Neuron (in vitro differentiated cells): ENCODE measurements at regions not wholly inside any gene's neighbourhood (a gene's known extent, or its start where the extent isn't known, plus 50 kb on each side); places are given as distances from the start of the nearest gene placed in this dataset.

Experiments
- H2AFZ ChIP-seq: one replicate; pipeline ENCODE4 v1.6.1; 2013; ENCODE audit warnings: low read depth, mild to moderate bottlenecking, inconsistent platforms, low read length, moderate library complexity
- H3K27me3 ChIP-seq: one replicate; pipeline ENCODE4 v1.6.1; 2013; ENCODE audit warnings: low read length; ENCODE audit not compliant: insufficient read depth
- H3K36me3 ChIP-seq: one replicate; pipeline ENCODE4 v1.6.1; 2013; ENCODE audit warnings: low read length; ENCODE audit not compliant: insufficient read depth
- H3K4me1 ChIP-seq: one replicate; pipeline ENCODE4 v1.6.1; 2013; ENCODE audit warnings: low read length; ENCODE audit not compliant: insufficient read depth
- H3K4me3 ChIP-seq: 2 replicates; pipeline ENCODE4 v1.5.1; 2013; ENCODE audit warnings: mild to moderate bottlenecking, low read length, moderate library complexity
- H3K9me3 ChIP-seq: one replicate; pipeline ENCODE4 v1.6.1; 2013; ENCODE audit warnings: low read length

- Histone ChIP-seq H3K4me1 (no peaks in the 10 kb centered on the region), H3K27me3 (no peaks in the 10 kb centered on the region), H3K9me3 (no peaks in the 10 kb centered on the region), H3K36me3 (no peaks in the 10 kb centered on the region), H3K4me3 (no peak overlapping the region), H2AFZ (no peak overlapping the region)
These were observed 1096.0 kb upstream of the DDX18 start for GRCh38 chr2:116718451-116718850.

- Histone ChIP-seq H3K36me3 (no peaks in the 10 kb centered on the region), H3K4me3 (no peak overlapping the region), H3K9me3 (no peaks in the 10 kb centered on the region), H3K27me3 (no peaks in the 10 kb centered on the region), H3K4me1 (no peaks in the 10 kb centered on the region), H2AFZ (no peak overlapping the region)
These were observed 1094.7 kb upstream of the DDX18 start for GRCh38 chr2:116719836-116720235.

GRCh38 chr2:116724550-116724949 is 1089.9 kb upstream of the DDX18 start:
- Histone ChIP-seq H3K4me3 (no peak overlapping the region), H3K27me3 (no peaks in the 10 kb centered on the region), H3K9me3 (no peaks in the 10 kb centered on the region), H3K36me3 (no peaks in the 10 kb centered on the region), H2AFZ (no peak overlapping the region), H3K4me1 (no peaks in the 10 kb centered on the region)

GRCh38 chr2:116732322-116732721 is 1082.2 kb upstream of the DDX18 start:
- Histone ChIP-seq H3K4me3 (no peak overlapping the region), H3K36me3 (no peaks in the 10 kb centered on the region), H2AFZ (no peak overlapping the region), H3K4me1 (no peaks in the 10 kb centered on the region), H3K27me3 (no peaks in the 10 kb centered on the region), H3K9me3 (no peaks in the 10 kb centered on the region)

- Histone ChIP-seq H3K9me3 (no peaks in the 10 kb centered on the region), H3K27me3 (no peaks in the 10 kb centered on the region), H3K4me3 (no peak overlapping the region), H3K36me3 (no peaks in the 10 kb centered on the region), H2AFZ (no peak overlapping the region), H3K4me1 (no peaks in the 10 kb centered on the region)
These were observed 1080.8 kb upstream of the DDX18 start for GRCh38 chr2:116733699-116734098.

- Histone ChIP-seq H3K9me3 (no peaks in the 10 kb centered on the region), H3K4me1 (no peaks in the 10 kb centered on the region), H3K27me3 (no peaks in the 10 kb centered on the region), H3K4me3 (no peak overlapping the region), H2AFZ (no peak overlapping the region), H3K36me3 (no peaks in the 10 kb centered on the region)
These were observed 1076.5 kb upstream of the DDX18 start for GRCh38 chr2:116737951-116738350.

GRCh38 chr2:116747103-116747502 is 1067.4 kb upstream of the DDX18 start:
- no peaks in the 10 kb centered on the region for H3K27me3 ChIP-seq
- no peaks in the 10 kb centered on the region for H3K9me3 ChIP-seq
- no peaks in the 10 kb centered on the region for H3K4me1 ChIP-seq
- H3K36me3 ChIP-seq: no peaks in the 10 kb centered on the region
- no peak overlapping the region for H3K4me3 ChIP-seq
- H2AFZ ChIP-seq: no peak overlapping the region

- no peaks in the 10 kb centered on the region for H3K36me3 ChIP-seq
These were observed 1064.5 kb upstream of the DDX18 start for GRCh38 chr2:116749994-116750393.

GRCh38 chr2:116754381-116755101 is 1060.0 kb upstream of the DDX18 start:
- no peaks in the 10 kb centered on the region for H3K9me3 ChIP-seq
- H3K4me3 ChIP-seq: no peak overlapping the region
- no peaks in the 10 kb centered on the region for H3K4me1 ChIP-seq
- H3K36me3 ChIP-seq: no peaks in the 10 kb centered on the region
- H2AFZ ChIP-seq: peak overlapping the region; percentile 72
- no peaks in the 10 kb centered on the region for H3K27me3 ChIP-seq

More at GRCh38 chr2:116749994-116750393, 1064.5 kb upstream of the DDX18 start:
- H3K9me3 ChIP-seq: no peaks in the 10 kb centered on the region
- H3K4me1 ChIP-seq: no peaks in the 10 kb centered on the region
- H2AFZ ChIP-seq: no peak overlapping the region
- H3K4me3 ChIP-seq: no peak overlapping the region
- H3K27me3 ChIP-seq: no peaks in the 10 kb centered on the region

- Histone ChIP-seq H3K36me3 (no peaks in the 10 kb centered on the region), H3K27me3 (no peaks in the 10 kb centered on the region), H3K4me3 (no peak overlapping the region)
These were observed 1052.6 kb upstream of the DDX18 start for GRCh38 chr2:116761864-116762263.

GRCh38 chr2:116769514-116769913 is 1045.0 kb upstream of the DDX18 start:
- no peak overlapping the region for H3K4me3 ChIP-seq
- no peaks in the 10 kb centered on the region for H3K36me3 ChIP-seq
- no peaks in the 10 kb centered on the region for H3K27me3 ChIP-seq
- H3K9me3 ChIP-seq: no peaks in the 10 kb centered on the region
- peaks cover 3% of the 10 kb centered on the region for H3K4me1 ChIP-seq
- no peak overlapping the region for H2AFZ ChIP-seq

More at GRCh38 chr2:116761864-116762263, 1052.6 kb upstream of the DDX18 start:
- no peak overlapping the region for H2AFZ ChIP-seq
- no peaks in the 10 kb centered on the region for H3K9me3 ChIP-seq
- no peaks in the 10 kb centered on the region for H3K4me1 ChIP-seq

GRCh38 chr2:116776556-116776955 is 1037.9 kb upstream of the DDX18 start:
- Histone ChIP-seq H3K4me1 (no peaks in the 10 kb centered on the region), H3K9me3 (no peaks in the 10 kb centered on the region), H3K36me3 (no peaks in the 10 kb centered on the region), H3K27me3 (no peaks in the 10 kb centered on the region), H2AFZ (no peak overlapping the region), H3K4me3 (no peak overlapping the region)

- Histone ChIP-seq H2AFZ (no peak overlapping the region), H3K9me3 (no peaks in the 10 kb centered on the region)
These were observed 1026.6 kb upstream of the DDX18 start for GRCh38 chr2:116787848-116788247.

GRCh38 chr2:116802671-116803070 is 1011.8 kb upstream of the DDX18 start:
- no peak overlapping the region for H3K4me3 ChIP-seq
- H3K4me1 ChIP-seq: no peaks in the 10 kb centered on the region

More at GRCh38 chr2:116787848-116788247, 1026.6 kb upstream of the DDX18 start:
- Histone ChIP-seq H3K4me1 (peaks cover 5% of the 10 kb centered on the region), H3K4me3 (no peak overlapping the region), H3K36me3 (no peaks in the 10 kb centered on the region), H3K27me3 (no peaks in the 10 kb centered on the region)

More at GRCh38 chr2:116802671-116803070, 1011.8 kb upstream of the DDX18 start:
- no peaks in the 10 kb centered on the region for H3K36me3 ChIP-seq
- no peaks in the 10 kb centered on the region for H3K27me3 ChIP-seq
- no peak overlapping the region for H2AFZ ChIP-seq
- peaks cover 5% of the 10 kb centered on the region for H3K9me3 ChIP-seq
